ENCODE measurements at regions not wholly inside any gene's neighbourhood (a gene's known extent, or its start where the extent isn't known, plus 50 kb on each side); places are given as distances from the start of the nearest gene placed in this dataset.

DNA sequence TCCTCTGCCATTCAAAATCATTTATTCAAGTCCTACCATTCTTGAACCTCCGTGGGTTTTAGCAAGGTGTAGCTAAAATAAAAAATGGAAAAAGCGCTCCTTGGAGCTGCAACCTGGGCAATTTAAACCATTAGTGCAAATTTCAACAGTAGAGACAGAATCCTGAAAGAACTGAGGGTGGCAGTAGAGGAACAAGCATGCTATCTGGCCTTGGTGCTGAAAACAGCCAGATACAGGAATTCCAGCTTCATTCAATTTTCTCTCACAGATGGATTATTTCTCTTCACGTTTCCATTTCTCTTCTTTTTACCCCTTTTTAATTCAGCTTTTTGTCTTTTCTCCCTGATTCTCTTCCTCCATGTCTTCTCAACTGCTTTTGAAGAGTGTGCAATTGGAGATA lies 77.7 kb downstream of the OTUD1 start:
- ChIA-PET POLR2A (no interaction called here), RAD21 (ENCODE audit: low non-redundant PET in 1 of 2, low total read pairs in 2 of 2, uncharacterized antibody in 2 of 2, unreplicated experiment in 2 of 2) (no interaction called here), CTCF (interaction anchor here (0.6 to 1.7 kb wide), 11 partner anchors 10 to 835 kb away, joined by 3 to 6 read pairs (median 4); no protein-coding TSS in a partner anchor)
- BruUV-seq (replicated peaks), result no TSS peak
- Histone ChIP-seq H3K27me3 (ENCODE audit: insufficient read depth, low read length) (peaks cover 37% of the 10 kb centered on the region), H3K36me3 (ENCODE audit: control insufficient read depth in 1 of 2, insufficient read depth in 2 of 2, low read length in 2 of 2) (no peaks in the 10 kb centered on the region), H3K9me3 (ENCODE audit: control insufficient read depth in 1 of 2, insufficient read depth in 1 of 2, low read depth in 1 of 2, low read length in 2 of 2) (no peaks in the 10 kb centered on the region), H3K9me2 (ENCODE audit: insufficient read depth) (no peaks in the 10 kb centered on the region), H2AFZ (ENCODE audit: low read depth, low read length, poor library complexity, severe bottlenecking) (no peak overlapping the region), H3K4me1 (ENCODE audit: control insufficient read depth in 1 of 2, insufficient read depth in 2 of 2, low read length in 2 of 2) (peaks cover 3 to 18% of the 10 kb centered on the region in 2 experiments; a peak in 3 of 4 replicates), H3K4me2 (ENCODE audit: low read length) (no peak overlapping the region), H3K27ac (ENCODE audit: low read depth, low read length) (no peak overlapping the region), H3K9ac (ENCODE audit: low read length) (no peak overlapping the region), H3K79me2 (ENCODE audit: insufficient read depth, low read length) (no peaks in the 10 kb centered on the region), H3K4me3 (replicated peaks in 1 of 2; ENCODE audit: low read depth in 1 of 2, low read length in 2 of 2) (no peak overlapping the region), H4K20me1 (ENCODE audit: insufficient read depth) (no peaks in the 10 kb centered on the region)
- TF ChIP-seq POLR2A (IDR thresholded peaks at IDR 0.05; ENCODE audit: borderline replicate concordance, extremely low read depth, insufficient read depth, insufficient read length) (no peak), RAD21 (IDR thresholded peaks at IDR 0.05; ENCODE audit: low read depth) (peak; percentile 62), TCF7L2 (IDR thresholded peaks at IDR 0.05; ENCODE audit: borderline replicate concordance, extremely low read depth, insufficient read depth, insufficient read length) (no peak), MAX (IDR thresholded peaks at IDR 0.05) (no peak), YY1 (IDR thresholded peaks at IDR 0.05; ENCODE audit: extremely low read depth, insufficient replicate concordance, low read depth, low read length) (no peak), EZH2 (IDR thresholded peaks at IDR 0.05) (no peak), JUND (IDR thresholded peaks at IDR 0.05) (no peak), ELF1 (IDR thresholded peaks at IDR 0.05; ENCODE audit: borderline replicate concordance, low read depth) (no peak)
- TF ChIP-seq, protein P1, sequence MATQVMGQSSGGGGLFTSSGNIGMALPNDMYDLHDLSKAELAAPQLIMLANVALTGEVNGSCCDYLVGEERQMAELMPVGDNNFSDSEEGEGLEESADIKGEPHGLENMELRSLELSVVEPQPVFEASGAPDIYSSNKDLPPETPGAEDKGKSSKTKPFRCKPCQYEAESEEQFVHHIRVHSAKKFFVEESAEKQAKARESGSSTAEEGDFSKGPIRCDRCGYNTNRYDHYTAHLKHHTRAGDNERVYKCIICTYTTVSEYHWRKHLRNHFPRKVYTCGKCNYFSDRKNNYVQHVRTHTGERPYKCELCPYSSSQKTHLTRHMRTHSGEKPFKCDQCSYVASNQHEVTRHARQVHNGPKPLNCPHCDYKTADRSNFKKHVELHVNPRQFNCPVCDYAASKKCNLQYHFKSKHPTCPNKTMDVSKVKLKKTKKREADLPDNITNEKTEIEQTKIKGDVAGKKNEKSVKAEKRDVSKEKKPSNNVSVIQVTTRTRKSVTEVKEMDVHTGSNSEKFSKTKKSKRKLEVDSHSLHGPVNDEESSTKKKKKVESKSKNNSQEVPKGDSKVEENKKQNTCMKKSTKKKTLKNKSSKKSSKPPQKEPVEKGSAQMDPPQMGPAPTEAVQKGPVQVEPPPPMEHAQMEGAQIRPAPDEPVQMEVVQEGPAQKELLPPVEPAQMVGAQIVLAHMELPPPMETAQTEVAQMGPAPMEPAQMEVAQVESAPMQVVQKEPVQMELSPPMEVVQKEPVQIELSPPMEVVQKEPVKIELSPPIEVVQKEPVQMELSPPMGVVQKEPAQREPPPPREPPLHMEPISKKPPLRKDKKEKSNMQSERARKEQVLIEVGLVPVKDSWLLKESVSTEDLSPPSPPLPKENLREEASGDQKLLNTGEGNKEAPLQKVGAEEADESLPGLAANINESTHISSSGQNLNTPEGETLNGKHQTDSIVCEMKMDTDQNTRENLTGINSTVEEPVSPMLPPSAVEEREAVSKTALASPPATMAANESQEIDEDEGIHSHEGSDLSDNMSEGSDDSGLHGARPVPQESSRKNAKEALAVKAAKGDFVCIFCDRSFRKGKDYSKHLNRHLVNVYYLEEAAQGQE (IDR thresholded peaks at IDR 0.05; ENCODE audit: low read depth), result peak; percentile 60
- TF ChIP-seq, protein P2, sequence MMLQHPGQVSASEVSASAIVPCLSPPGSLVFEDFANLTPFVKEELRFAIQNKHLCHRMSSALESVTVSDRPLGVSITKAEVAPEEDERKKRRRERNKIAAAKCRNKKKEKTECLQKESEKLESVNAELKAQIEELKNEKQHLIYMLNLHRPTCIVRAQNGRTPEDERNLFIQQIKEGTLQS (IDR thresholded peaks at IDR 0.05), result no peak
- TF ChIP-seq, protein P3, sequence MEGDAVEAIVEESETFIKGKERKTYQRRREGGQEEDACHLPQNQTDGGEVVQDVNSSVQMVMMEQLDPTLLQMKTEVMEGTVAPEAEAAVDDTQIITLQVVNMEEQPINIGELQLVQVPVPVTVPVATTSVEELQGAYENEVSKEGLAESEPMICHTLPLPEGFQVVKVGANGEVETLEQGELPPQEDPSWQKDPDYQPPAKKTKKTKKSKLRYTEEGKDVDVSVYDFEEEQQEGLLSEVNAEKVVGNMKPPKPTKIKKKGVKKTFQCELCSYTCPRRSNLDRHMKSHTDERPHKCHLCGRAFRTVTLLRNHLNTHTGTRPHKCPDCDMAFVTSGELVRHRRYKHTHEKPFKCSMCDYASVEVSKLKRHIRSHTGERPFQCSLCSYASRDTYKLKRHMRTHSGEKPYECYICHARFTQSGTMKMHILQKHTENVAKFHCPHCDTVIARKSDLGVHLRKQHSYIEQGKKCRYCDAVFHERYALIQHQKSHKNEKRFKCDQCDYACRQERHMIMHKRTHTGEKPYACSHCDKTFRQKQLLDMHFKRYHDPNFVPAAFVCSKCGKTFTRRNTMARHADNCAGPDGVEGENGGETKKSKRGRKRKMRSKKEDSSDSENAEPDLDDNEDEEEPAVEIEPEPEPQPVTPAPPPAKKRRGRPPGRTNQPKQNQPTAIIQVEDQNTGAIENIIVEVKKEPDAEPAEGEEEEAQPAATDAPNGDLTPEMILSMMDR (IDR thresholded peaks at IDR 0.05 in 2 of 3, conservative IDR thresholded peaks at IDR 0.05 in 1 of 3; ENCODE audit: borderline replicate concordance in 1 of 3, insufficient read depth in 1 of 3, low read depth in 2 of 3, low read length in 2 of 3), result peak; percentile 41 to 58 (median 54); a peak in 5 of 6 replicates
- intact Hi-C loops (cut with micrococcal nuclease), result loop anchor here (5.0 to 10.0 kb wide), 2 partner anchors 141 to 1038 kb away; no protein-coding TSS in a partner anchor
- ATAC-seq, result peak; percentile 62; the same call in 1 of the 2 replicates
- DNase-seq (ENCODE audit: low read depth, low spot score), result no peak
